GM18502 (cell line): ENCODE measurements at regions not wholly inside any gene's neighbourhood (a gene's known extent, or its start where the extent isn't known, plus 50 kb on each side); places are given as distances from the start of the nearest gene placed in this dataset.
"Not testable (repeated sequence)": the region's sequence is repeated elsewhere in the genome, so short reads cannot be mapped to it uniquely, and the experiment has no call there.

Source experiments
- ATAC-seq: cut with Tn5 transposase; IDR thresholded peaks from one replicate; pipeline ENCODE4 v1.9.1; 2021; ENCODE audit warnings: mild to moderate bottlenecking; ENCODE audit not compliant: unreplicated experiment, poor library complexity

GRCh38 chr6:140828856-140829255, 1303.9 kb upstream of the GJE1 start:
- no peak for ATAC-seq

- ATAC-seq, result no peak
Observed at GRCh38 chr6:140827593-140827992, 1305.1 kb upstream of the GJE1 start.

- ATAC-seq, result no peak
Observed at GRCh38 chr6:140825731-140826130, 1307.0 kb upstream of the GJE1 start.

- ATAC-seq, result no peak
Observed at GRCh38 chr6:140824595-140824994, 1308.1 kb upstream of the GJE1 start.

- ATAC-seq, result no peak
Observed at GRCh38 chr6:140821196-140821595, 1311.5 kb upstream of the GJE1 start.

- ATAC-seq, result no peak
Observed at GRCh38 chr6:140817176-140817575, 1315.5 kb upstream of the GJE1 start.

- no peak for ATAC-seq
Observed at GRCh38 chr6:140816681-140817080, 1316.0 kb upstream of the GJE1 start.

GRCh38 chr6:140812636-140813035, 1320.1 kb upstream of the GJE1 start:
- no peak for ATAC-seq

GRCh38 chr6:140811642-140812041, 1321.1 kb upstream of the GJE1 start:
- ATAC-seq, result peak; percentile 30

- ATAC-seq, result peak; percentile 92
Observed at GRCh38 chr6:140809694-140810101, 1323.0 kb upstream of the GJE1 start.

GRCh38 chr6:140806431-140806830, 1326.3 kb upstream of the GJE1 start:
- ATAC-seq, result no peak

- no peak for ATAC-seq
Observed at GRCh38 chr6:140794544-140794943, 1338.2 kb upstream of the GJE1 start.

GRCh38 chr6:140790109-140790508, 1342.6 kb upstream of the GJE1 start:
- no peak for ATAC-seq

GRCh38 chr6:140789466-140789865, 1343.3 kb upstream of the GJE1 start:
- ATAC-seq, result no peak

- ATAC-seq, result no peak
Observed at GRCh38 chr6:140785926-140786325, 1346.8 kb upstream of the GJE1 start.

- ATAC-seq, result no peak
Observed at GRCh38 chr6:140784573-140784972, 1348.2 kb upstream of the GJE1 start.

- ATAC-seq, result not testable (repeated sequence)
Observed at GRCh38 chr6:140783504-140783903, 1349.2 kb upstream of the GJE1 start.

GRCh38 chr6:140782941-140783340, 1349.8 kb upstream of the GJE1 start:
- no peak for ATAC-seq

GRCh38 chr6:140779991-140780596, 1352.6 kb upstream of the GJE1 start:
- ATAC-seq, result no peak

- ATAC-seq, result no peak
Observed at GRCh38 chr6:140779341-140779740, 1353.4 kb upstream of the GJE1 start.

GRCh38 chr6:140777780-140778179, 1354.9 kb upstream of the GJE1 start:
- ATAC-seq, result no peak

- ATAC-seq, result no peak
Observed at GRCh38 chr6:140775061-140775460, 1357.7 kb upstream of the GJE1 start.

- ATAC-seq, result peak; percentile 100
Observed at GRCh38 chr6:140774080-140774505, 1358.6 kb upstream of the GJE1 start.
